ENCODE measurements at regions not wholly inside any gene's neighbourhood (a gene's known extent, or its start where the extent isn't known, plus 50 kb on each side); places are given as distances from the start of the nearest gene placed in this dataset.
A peak's percentile ranks its signal among the peaks of the same experiment; 100 is the strongest.

DNA sequence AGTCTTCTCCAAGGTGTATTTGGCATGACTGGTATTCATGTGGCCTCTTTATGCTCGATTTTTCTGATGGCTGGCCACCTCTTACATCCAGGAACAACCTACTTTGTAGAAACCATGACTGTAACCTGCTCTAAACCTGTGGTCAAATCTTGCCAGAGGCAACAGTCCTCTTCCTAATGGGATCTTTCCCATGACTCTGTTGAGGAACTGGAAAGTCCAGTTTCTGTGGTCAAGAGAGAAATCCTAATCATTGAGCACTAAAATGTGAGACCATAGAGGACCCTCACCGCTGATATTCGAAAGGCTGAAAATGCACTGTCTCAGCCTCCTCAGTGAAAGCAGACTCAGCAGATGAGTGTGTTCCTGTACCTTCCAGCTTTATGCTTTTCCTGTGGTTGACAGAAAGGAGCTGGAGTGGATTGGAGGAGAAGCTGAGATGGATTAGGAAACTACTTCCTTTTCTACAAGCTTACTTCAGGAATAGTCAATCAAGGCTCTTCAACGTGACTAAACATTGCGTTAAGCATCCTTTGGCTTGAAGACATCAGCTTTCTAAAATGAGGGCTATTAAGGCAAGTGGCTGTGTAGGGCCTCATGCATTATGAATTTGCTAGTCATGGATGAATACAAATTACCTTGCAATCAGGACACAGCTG is 69.7 kb upstream of the DAPK1 start:
- peaks cover 10% of the 10 kb centered on the region for H3K4me1 Mint-ChIP-seq (ENCODE audit: unreplicated experiment)
- no peaks in the 10 kb centered on the region for H3K27me3 Mint-ChIP-seq (ENCODE audit: unreplicated experiment)
- H3K9me3 Mint-ChIP-seq (ENCODE audit: unreplicated experiment) = peaks cover 5% of the 10 kb centered on the region
- no peak for DNase-seq (ENCODE audit: low spot score)
- no peak overlapping the region for H3K27ac Mint-ChIP-seq (ENCODE audit: unreplicated experiment)
- TF ChIP-seq, protein P1, sequence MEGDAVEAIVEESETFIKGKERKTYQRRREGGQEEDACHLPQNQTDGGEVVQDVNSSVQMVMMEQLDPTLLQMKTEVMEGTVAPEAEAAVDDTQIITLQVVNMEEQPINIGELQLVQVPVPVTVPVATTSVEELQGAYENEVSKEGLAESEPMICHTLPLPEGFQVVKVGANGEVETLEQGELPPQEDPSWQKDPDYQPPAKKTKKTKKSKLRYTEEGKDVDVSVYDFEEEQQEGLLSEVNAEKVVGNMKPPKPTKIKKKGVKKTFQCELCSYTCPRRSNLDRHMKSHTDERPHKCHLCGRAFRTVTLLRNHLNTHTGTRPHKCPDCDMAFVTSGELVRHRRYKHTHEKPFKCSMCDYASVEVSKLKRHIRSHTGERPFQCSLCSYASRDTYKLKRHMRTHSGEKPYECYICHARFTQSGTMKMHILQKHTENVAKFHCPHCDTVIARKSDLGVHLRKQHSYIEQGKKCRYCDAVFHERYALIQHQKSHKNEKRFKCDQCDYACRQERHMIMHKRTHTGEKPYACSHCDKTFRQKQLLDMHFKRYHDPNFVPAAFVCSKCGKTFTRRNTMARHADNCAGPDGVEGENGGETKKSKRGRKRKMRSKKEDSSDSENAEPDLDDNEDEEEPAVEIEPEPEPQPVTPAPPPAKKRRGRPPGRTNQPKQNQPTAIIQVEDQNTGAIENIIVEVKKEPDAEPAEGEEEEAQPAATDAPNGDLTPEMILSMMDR (IDR thresholded peaks at IDR 0.05; ENCODE audit: unreplicated experiment) = no peak
- no peak overlapping the region for H3K4me3 Mint-ChIP-seq (ENCODE audit: unreplicated experiment)
- H3K36me3 Mint-ChIP-seq (ENCODE audit: low read depth, unreplicated experiment) = peaks cover 4% of the 10 kb centered on the region

DNA sequence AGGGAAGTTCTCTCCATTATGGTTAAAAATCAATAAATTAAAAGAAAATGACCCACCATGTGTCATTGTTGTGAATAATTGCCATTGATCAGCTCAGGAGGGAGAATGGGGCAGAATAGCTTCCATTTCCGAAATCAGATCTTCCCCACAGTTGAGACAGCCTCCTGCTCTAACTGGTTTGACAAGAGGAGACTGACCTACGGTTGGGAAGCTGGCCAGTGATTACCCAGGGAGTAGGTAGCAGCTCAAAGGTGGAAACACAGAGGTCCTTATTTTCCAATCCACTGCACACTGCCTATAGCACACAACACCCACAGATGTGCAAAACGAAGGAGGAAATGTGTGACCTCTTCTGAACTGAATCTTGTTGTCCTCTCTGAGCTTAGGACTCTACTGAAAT is 69.0 kb upstream of the DAPK1 start:
- no peaks in the 10 kb centered on the region for H3K27me3 Mint-ChIP-seq (ENCODE audit: unreplicated experiment)
- H3K36me3 Mint-ChIP-seq (ENCODE audit: low read depth, unreplicated experiment) = peaks cover 4% of the 10 kb centered on the region

DNA sequence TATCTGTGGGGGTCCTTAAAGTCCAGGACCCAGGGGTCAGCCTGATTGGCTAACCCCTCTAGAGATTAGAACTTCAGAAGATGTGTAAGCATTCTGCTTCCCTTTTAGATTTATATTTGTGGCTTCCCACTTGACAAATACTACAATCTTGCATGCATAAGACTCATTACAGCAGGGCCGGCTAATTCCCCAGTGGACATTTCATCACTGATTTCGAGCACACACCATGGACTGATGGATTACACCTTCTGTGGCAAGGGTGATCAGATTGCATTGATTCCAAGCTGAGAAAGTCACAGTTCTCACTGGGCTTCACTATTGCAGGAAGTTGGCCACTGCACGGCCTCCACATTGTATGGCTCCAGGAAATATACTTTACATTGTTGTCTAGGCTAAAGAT is 65.8 kb upstream of the DAPK1 start:
- TF ChIP-seq, protein P1 (IDR thresholded peaks at IDR 0.05; ENCODE audit: unreplicated experiment) = no peak
- Mint-ChIP-seq H3K27me3 (ENCODE audit: unreplicated experiment) (peaks cover 2% of the 10 kb centered on the region), H3K36me3 (ENCODE audit: low read depth, unreplicated experiment) (no peaks in the 10 kb centered on the region), H3K27ac (ENCODE audit: unreplicated experiment) (peak overlapping the region; percentile 27), H3K9me3 (ENCODE audit: unreplicated experiment) (no peaks in the 10 kb centered on the region), H3K4me1 (ENCODE audit: unreplicated experiment) (peaks cover 13% of the 10 kb centered on the region), H3K4me3 (ENCODE audit: unreplicated experiment) (no peak overlapping the region)
- DNase-seq (ENCODE audit: low spot score) = no peak

More for the DNA sequence above, 69.0 kb upstream of the DAPK1 start:
- H3K9me3 Mint-ChIP-seq (ENCODE audit: unreplicated experiment) = peaks cover 5% of the 10 kb centered on the region
- TF ChIP-seq, protein P1 (IDR thresholded peaks at IDR 0.05; ENCODE audit: unreplicated experiment) = no peak
- no peak for DNase-seq (ENCODE audit: low spot score)
- H3K27ac Mint-ChIP-seq (ENCODE audit: unreplicated experiment) = no peak overlapping the region
- H3K4me1 Mint-ChIP-seq (ENCODE audit: unreplicated experiment) = peaks cover 13% of the 10 kb centered on the region
- H3K4me3 Mint-ChIP-seq (ENCODE audit: unreplicated experiment) = no peak overlapping the region

DNA sequence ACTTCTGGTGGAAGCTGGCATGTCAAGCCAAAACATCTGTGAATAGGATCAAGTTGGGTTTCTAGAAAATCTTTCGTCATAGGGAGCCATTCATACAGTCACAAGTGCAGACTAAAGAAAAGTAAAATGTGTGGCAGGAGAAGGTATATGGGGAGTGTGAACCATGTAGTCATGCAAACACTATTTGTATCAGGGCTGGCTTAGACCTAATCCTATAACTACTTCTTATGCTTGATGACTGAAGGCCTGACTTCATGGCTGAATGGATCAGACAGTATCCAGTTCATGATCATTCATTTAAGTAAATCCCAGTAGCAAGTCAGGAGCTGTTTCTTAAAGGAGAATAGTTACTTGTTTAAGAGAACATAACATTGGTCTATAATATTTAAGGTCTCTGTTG is 63.8 kb upstream of the DAPK1 start:
- Mint-ChIP-seq H3K4me1 (ENCODE audit: unreplicated experiment) (peaks cover 13% of the 10 kb centered on the region), H3K4me3 (ENCODE audit: unreplicated experiment) (no peak overlapping the region), H3K27ac (ENCODE audit: unreplicated experiment) (no peak overlapping the region), H3K9me3 (ENCODE audit: unreplicated experiment) (no peaks in the 10 kb centered on the region), H3K36me3 (ENCODE audit: low read depth, unreplicated experiment) (no peaks in the 10 kb centered on the region), H3K27me3 (ENCODE audit: unreplicated experiment) (peaks cover 2% of the 10 kb centered on the region)
- TF ChIP-seq, protein P1 (IDR thresholded peaks at IDR 0.05; ENCODE audit: unreplicated experiment) = no peak
- no peak for DNase-seq (ENCODE audit: low spot score)

DNA sequence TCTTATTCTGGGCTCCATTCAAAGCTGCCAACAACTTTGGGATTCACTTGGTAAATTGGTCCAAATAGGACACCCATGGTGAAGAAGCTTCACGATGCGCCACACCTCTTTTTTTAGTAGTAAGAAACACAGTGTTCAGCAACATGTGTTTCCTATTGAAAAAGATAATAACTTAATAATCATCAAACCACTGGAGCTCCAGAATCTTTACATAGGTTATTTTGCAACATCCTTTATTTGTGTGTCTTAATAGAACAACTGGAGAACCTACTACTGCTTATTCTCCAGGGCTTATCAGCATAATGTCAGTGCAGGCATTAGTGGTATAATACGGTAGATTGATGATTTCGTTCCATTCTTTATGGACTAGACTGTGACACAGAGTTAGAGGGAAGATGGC is 63.3 kb upstream of the DAPK1 start:
- no peaks in the 10 kb centered on the region for H3K9me3 Mint-ChIP-seq (ENCODE audit: unreplicated experiment)
- H3K36me3 Mint-ChIP-seq (ENCODE audit: low read depth, unreplicated experiment) = no peaks in the 10 kb centered on the region
- H3K27me3 Mint-ChIP-seq (ENCODE audit: unreplicated experiment) = peaks cover 2% of the 10 kb centered on the region
- H3K4me1 Mint-ChIP-seq (ENCODE audit: unreplicated experiment) = peaks cover 13% of the 10 kb centered on the region
- DNase-seq (ENCODE audit: low spot score) = no peak
- no peak overlapping the region for H3K27ac Mint-ChIP-seq (ENCODE audit: unreplicated experiment)
- TF ChIP-seq, protein P1 (IDR thresholded peaks at IDR 0.05; ENCODE audit: unreplicated experiment) = no peak
- H3K4me3 Mint-ChIP-seq (ENCODE audit: unreplicated experiment) = no peak overlapping the region
